ENCODE measurements at regions not wholly inside any gene's neighbourhood (a gene's known extent, or its start where the extent isn't known, plus 50 kb on each side); places are given as distances from the start of the nearest gene placed in this dataset.
A peak's percentile ranks its signal among the peaks of the same experiment; 100 is the strongest.
"Not testable (repeated sequence)": the region's sequence is repeated elsewhere in the genome, so short reads cannot be mapped to it uniquely, and the experiment has no call there.

DNA sequence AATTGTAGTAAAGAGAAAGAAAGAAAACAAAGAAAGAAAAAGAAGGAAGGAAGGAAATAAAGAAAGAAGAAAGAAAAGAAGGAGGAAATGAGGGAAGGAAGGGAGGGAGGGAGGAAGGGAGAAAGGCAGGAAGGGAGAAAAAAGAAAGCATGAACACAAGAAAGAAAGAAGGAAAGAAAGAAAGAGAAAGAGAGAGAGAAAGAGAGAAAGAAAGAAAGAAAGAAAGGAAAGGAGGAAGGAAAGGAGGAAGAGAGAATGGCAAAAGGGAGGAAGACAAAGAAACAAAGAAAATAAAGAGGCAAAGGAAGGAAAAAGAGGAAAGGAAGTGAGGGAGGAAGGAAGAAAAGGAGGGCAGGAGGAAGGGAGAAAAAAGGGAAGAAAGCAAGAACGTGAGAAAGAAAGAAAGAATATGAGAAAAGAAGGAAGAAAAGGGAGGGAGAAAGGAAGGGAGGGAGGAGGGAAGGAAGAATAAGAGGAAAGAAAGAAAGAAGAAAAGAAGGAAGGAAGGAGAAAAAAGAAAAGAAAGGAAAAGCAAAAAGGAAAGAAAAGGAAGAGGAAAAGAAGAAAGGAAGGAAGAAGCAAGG lies 2775.4 kb downstream of the RPIA start:
- H3K36me3 ChIP-seq (ENCODE audit: control insufficient read depth, insufficient read depth, low read length, severe bottlenecking); H3K4me1 ChIP-seq (ENCODE audit: control insufficient read depth, insufficient read depth, low read length); H3K9ac ChIP-seq (ENCODE audit: low read length); H3K9me3 ChIP-seq (ENCODE audit: control insufficient read depth, low read length); H3K27me3 ChIP-seq (replicated peaks; ENCODE audit: control insufficient read depth, insufficient read depth, low read length); DNase-seq (ENCODE audit: low read depth); H3K4me3 ChIP-seq (ENCODE audit: low read length): not testable (repeated sequence)

DNA sequence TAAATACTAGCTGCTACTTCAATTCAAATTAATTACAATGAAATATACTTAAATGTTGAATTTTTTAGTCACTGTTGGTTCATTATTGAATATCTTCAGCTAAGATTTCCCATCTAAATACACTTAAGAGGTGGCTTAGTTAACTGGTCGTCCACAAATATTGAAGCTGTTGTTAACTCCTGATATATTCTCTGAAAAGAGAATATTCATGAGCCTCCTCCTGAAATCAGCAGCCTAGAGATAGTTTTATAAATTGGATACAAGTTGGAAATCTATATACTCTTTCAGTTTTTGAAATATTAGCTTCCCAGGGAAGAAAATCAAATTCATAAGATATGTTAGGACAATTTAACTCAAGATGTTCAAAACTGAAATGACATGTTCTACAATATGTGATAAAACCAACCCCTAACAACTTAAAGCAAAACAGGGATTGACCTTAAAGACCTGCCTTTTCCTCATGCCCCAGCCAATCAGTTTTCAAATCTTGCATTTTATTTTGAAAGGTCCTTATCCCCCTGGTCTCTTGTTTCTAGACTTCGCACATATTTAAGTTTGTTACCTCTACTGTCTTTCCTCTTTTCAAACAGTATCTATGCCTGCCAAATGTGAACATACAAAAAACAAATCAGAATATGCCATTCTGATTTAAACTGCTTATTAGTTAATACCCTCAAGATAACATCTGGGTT lies 2784.9 kb downstream of the RPIA start:
- H3K27me3 ChIP-seq (replicated peaks; ENCODE audit: control insufficient read depth, insufficient read depth, low read length); H3K9ac ChIP-seq (ENCODE audit: low read length); H3K4me1 ChIP-seq (ENCODE audit: control insufficient read depth, insufficient read depth, low read length); H3K36me3 ChIP-seq (ENCODE audit: control insufficient read depth, insufficient read depth, low read length, severe bottlenecking); H3K4me3 ChIP-seq (ENCODE audit: low read length); H3K9me3 ChIP-seq (ENCODE audit: control insufficient read depth, low read length): not testable (repeated sequence)
- DNase-seq (ENCODE audit: low read depth), result peak; percentile 1

DNA sequence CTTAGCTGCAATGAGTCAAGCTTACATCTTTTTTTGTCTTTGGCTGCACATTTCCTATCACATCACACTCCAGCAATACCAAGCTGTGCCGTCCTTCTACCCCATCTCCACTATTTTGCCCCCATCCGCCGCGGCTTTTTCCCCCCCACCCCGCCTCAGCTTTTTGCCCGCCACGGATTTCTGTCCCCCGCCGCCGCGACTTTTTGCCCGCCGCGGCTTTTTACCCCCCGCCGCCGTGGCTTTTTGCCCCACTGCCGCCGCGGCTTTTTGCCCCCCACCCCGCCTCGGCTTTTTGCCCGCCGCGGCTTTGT lies 2785.4 kb downstream of the RPIA start:
- not testable (repeated sequence) for H3K4me3 ChIP-seq (ENCODE audit: low read length); H3K36me3 ChIP-seq (ENCODE audit: control insufficient read depth, insufficient read depth, low read length, severe bottlenecking); H3K4me1 ChIP-seq (ENCODE audit: control insufficient read depth, insufficient read depth, low read length); H3K27me3 ChIP-seq (replicated peaks; ENCODE audit: control insufficient read depth, insufficient read depth, low read length); DNase-seq (ENCODE audit: low read depth); H3K9ac ChIP-seq (ENCODE audit: low read length); H3K9me3 ChIP-seq (ENCODE audit: control insufficient read depth, low read length)

DNA sequence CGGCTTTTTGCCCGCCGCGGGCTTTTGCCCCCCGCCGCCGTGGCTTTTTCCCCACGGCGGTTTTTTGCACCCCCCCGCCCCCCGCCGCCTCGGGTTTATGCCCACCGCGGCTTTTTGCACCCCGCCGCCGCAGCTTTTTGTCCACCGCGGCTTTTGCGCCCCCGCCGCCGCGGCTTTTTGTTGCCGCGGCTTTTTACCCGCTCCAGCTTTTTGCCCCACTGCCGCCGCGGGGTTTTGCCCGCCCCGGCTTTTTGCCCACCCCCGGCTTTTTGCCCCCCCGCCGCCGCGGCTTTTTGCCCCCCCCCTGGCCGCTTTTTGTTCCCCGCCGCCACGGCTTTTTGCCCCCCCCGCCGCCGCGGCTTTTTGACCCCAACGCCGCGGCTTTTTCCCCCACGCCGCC lies 2785.8 kb downstream of the RPIA start:
- not testable (repeated sequence) for H3K36me3 ChIP-seq (ENCODE audit: control insufficient read depth, insufficient read depth, low read length, severe bottlenecking); DNase-seq (ENCODE audit: low read depth); H3K9ac ChIP-seq (ENCODE audit: low read length); H3K4me1 ChIP-seq (ENCODE audit: control insufficient read depth, insufficient read depth, low read length); H3K9me3 ChIP-seq (ENCODE audit: control insufficient read depth, low read length); H3K27me3 ChIP-seq (replicated peaks; ENCODE audit: control insufficient read depth, insufficient read depth, low read length)
- peak overlapping the region; percentile 74 for H3K4me3 ChIP-seq (ENCODE audit: low read length)

DNA sequence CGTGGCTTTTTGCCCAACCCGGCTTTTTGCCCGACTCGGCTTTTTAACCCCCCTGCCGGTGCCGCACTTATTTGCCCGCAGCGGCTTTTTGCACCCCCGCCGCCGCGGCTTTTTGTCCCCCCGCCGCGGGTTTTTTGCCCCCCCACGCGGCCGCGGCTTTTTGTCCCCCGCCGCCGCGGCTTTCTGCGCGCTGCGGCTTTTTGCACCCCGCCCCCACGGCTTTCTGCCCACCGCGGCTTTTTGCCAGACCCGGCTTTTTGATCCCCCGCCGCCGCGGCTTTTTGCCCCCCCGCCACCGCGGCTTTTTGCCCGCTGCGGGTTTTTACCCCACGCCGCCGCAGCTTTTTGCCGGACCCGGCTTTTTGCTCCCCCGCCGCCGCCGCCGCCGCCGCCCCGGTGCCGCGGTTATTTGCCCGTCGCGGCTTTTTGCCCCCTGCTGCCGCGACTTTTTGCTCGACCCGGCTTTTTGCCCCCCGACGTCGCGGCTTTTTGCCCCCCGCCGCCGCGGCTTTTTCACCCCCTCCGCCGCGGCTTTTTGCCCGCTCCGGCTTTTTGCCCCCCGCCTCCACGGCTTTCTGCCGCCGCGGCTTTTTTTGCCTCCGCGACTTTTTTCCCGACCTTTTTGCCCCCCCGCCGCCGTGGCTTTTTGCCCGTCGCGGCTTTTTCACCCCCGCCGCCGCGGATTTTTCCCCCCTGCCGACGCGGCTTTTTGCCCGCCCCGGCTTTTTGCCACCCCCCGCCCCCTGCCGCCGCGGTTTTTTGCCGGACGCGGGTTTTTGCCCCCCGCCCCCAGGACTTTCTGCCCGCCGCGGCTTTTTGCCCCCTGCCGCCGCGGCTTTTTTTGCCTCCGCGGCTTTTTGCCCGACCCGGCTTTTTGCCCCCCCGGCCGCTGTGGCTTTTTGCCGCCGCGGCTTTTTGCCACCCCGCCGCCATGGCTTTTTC lies 2786.5 kb downstream of the RPIA start:
- peaks cover 3% of the 10 kb centered on the region for H3K27me3 ChIP-seq (replicated peaks; ENCODE audit: control insufficient read depth, insufficient read depth, low read length)
- no peaks in the 10 kb centered on the region for H3K4me1 ChIP-seq (ENCODE audit: control insufficient read depth, insufficient read depth, low read length)
- no peak overlapping the region for H3K9ac ChIP-seq (ENCODE audit: low read length)
- peak; percentile 35 for DNase-seq (ENCODE audit: low read depth)
- H3K36me3 ChIP-seq (ENCODE audit: control insufficient read depth, insufficient read depth, low read length, severe bottlenecking), result no peaks in the 10 kb centered on the region
- peak overlapping the region; percentile 74 for H3K4me3 ChIP-seq (ENCODE audit: low read length)
- no peaks in the 10 kb centered on the region for H3K9me3 ChIP-seq (ENCODE audit: control insufficient read depth, low read length)

DNA sequence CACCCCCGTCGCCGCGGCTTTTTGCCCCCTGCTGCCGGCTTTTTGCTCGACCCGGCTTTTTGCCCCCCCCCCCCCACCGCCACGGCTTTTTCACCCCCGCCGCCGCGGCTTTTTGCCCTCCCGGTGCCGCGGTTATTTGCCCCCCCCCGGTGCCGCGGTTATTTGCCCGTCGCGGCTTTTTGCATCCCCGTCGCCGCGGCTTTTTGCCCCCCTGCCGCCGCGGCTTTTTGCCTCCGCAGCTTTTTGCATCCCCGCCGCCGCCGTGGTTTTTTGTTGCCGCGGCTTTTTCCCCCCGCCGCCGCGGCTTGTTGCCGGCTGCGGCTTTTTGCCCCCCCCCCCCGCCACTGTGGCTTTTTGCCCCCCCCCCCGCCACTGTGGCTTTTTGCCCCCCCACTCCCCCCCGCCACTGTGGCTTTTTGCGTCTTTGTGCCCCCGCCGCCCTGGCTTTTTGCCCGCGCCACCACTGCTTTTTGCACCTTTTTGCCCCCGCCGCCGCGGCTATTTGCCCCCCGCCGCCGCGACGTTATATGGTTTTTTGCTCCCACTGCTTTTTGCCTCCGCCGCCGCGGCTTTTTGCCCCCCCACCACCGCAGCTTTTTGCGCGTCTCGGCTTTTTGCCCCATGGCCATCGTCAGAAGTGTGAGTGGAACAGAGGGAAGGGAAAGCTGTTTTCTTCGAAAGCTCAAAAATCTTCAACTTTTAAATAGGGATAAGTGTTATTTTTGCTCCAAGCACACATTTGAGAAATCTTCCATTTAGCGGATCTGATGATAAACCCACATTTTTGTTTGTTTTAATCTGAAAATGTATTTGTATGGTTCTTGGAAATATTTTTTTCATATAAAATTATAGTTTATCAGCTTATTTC lies 2787.6 kb downstream of the RPIA start:
- not testable (repeated sequence) for H3K27me3 ChIP-seq (replicated peaks; ENCODE audit: control insufficient read depth, insufficient read depth, low read length); H3K4me1 ChIP-seq (ENCODE audit: control insufficient read depth, insufficient read depth, low read length); H3K36me3 ChIP-seq (ENCODE audit: control insufficient read depth, insufficient read depth, low read length, severe bottlenecking); H3K9me3 ChIP-seq (ENCODE audit: control insufficient read depth, low read length); H3K9ac ChIP-seq (ENCODE audit: low read length)
- H3K4me3 ChIP-seq (ENCODE audit: low read length), result peak overlapping the region; percentile 74
- DNase-seq (ENCODE audit: low read depth), result peak; percentile 4

DNA sequence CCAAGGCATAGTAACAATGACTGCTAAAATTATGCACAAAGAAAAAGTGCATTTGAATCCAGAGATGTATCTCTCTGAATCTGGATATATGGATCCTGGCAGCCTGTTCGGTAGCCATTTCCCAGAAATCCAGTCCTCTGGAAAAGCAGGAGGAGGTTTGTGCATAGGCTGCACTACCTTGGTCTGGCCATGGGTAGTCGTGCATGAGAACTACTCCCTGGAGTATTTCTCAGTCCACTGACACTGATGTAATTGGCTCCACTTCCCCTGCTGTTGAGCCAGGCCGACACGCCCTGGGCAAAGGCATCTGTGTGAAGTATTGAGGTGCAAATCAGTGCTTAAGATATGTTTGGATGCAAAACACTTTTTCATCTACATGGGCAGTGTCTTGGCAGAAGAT lies 2793.8 kb downstream of the RPIA start:
- not testable (repeated sequence) for H3K4me1 ChIP-seq (ENCODE audit: control insufficient read depth, insufficient read depth, low read length); H3K36me3 ChIP-seq (ENCODE audit: control insufficient read depth, insufficient read depth, low read length, severe bottlenecking)

DNA sequence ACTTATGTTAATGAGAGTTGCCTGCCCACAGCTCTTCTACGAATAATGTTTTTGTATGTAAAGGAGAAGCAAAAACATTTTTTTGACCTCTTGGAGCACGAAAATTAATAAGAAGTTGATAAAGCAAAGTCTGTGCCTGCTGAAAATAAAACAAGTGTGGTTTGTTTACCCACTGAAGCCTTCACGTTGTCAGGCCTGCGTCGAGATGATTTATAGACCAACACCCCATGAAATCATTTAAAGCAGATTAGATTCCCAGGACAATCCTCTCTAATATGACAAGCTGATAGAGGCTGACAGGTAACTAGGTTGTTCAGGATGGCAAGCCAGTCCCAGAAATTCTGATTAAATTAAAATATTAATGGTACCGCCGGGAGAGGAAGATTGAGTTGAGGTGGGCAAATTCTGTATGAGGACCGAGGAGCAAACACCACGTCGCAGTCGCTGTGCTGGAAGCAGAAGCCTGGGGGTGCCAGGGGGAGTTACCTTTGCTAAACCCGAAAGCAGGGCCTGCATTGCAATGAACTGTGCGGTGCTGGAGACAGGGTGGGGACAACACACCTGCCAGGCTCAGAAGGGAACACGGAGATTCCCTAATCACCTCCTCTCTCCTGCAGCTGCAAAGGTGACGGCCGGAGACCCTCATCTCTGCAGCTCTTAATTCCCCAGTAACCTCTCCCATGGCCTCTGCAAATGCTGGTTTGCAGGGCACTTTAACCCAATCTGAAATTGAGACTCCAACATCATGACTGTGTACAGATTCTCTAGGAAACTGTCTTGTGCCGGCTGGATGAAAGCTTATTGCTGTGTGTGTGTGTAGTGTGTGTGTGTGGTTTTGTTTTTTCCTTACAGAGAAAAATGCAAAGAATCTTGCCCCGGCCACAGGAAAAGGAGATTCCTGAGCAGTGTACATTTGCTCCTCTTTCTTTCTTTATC lies 2805.9 kb downstream of the RPIA start:
- H3K27me3 ChIP-seq (replicated peaks; ENCODE audit: control insufficient read depth, insufficient read depth, low read length); H3K36me3 ChIP-seq (ENCODE audit: control insufficient read depth, insufficient read depth, low read length, severe bottlenecking); H3K4me3 ChIP-seq (ENCODE audit: low read length); DNase-seq (ENCODE audit: low read depth); H3K9me3 ChIP-seq (ENCODE audit: control insufficient read depth, low read length); H3K4me1 ChIP-seq (ENCODE audit: control insufficient read depth, insufficient read depth, low read length); H3K9ac ChIP-seq (ENCODE audit: low read length): not testable (repeated sequence)

More for the DNA sequence above, 2793.8 kb downstream of the RPIA start:
- H3K9me3 ChIP-seq (ENCODE audit: control insufficient read depth, low read length); H3K27me3 ChIP-seq (replicated peaks; ENCODE audit: control insufficient read depth, insufficient read depth, low read length); DNase-seq (ENCODE audit: low read depth); H3K9ac ChIP-seq (ENCODE audit: low read length); H3K4me3 ChIP-seq (ENCODE audit: low read length): not testable (repeated sequence)

DNA sequence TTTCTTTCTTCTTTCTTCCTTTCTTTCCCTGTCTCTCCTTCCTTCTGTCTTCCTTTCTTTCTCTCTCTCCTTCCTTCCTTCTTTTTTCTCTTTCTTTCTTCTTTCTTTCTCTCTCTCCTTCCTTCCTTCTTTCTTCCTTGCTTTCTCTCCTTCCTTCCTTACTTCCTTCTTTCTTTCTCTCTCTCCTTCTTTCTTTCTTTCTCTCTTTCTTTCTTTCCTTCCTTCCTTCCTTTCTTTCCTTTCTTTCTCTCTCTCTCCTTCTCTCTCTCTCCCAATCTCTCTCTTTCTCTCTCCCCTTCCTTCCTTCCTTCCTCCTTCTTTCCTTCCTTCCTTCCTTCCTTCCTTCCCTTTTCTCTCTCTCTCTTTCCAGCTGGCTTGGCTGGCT lies 2806.6 kb downstream of the RPIA start:
- DNase-seq (ENCODE audit: low read depth); H3K27me3 ChIP-seq (replicated peaks; ENCODE audit: control insufficient read depth, insufficient read depth, low read length); H3K9ac ChIP-seq (ENCODE audit: low read length); H3K4me3 ChIP-seq (ENCODE audit: low read length); H3K9me3 ChIP-seq (ENCODE audit: control insufficient read depth, low read length); H3K36me3 ChIP-seq (ENCODE audit: control insufficient read depth, insufficient read depth, low read length, severe bottlenecking); H3K4me1 ChIP-seq (ENCODE audit: control insufficient read depth, insufficient read depth, low read length): not testable (repeated sequence)

DNA sequence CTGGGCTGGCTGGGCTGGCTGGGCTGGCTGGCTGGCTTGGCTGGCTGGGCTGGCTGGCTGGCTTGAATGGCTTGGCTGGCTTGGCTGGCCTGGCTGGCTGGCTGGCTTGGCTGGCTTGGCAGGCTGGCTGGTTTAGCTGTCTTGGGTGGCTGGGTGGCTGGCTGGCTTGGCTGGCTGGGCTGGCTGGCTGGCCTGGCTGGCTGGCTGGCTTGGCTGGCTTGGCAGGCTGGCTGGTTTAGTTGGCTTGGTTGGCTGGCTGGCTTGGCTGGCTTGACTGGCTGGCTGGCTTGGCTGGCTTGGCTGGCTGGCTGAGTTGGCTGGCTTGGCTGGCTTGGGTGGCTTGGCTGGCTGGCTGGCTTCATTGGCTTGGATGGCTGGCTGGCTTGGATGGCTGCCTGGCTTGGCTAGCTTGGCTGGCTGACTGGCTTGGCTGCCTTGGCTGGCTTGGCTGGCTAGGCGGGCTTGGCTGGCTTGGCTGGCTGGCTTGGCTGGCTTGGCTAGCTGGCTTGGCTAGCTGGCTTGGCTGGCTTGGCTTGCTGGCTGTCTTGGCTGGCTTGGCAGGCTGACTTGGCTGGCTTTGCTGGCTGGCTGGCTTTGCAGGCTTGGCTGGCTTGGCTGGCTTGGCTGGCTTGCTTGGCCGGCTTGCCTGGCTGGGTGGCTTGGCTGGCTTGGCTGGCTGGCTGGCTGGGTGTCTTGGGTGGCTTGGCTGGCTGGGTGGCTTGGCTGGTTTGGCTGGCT lies 2807.2 kb downstream of the RPIA start:
- H3K36me3 ChIP-seq (ENCODE audit: control insufficient read depth, insufficient read depth, low read length, severe bottlenecking); H3K9me3 ChIP-seq (ENCODE audit: control insufficient read depth, low read length); H3K9ac ChIP-seq (ENCODE audit: low read length); H3K4me3 ChIP-seq (ENCODE audit: low read length); H3K27me3 ChIP-seq (replicated peaks; ENCODE audit: control insufficient read depth, insufficient read depth, low read length); DNase-seq (ENCODE audit: low read depth); H3K4me1 ChIP-seq (ENCODE audit: control insufficient read depth, insufficient read depth, low read length): not testable (repeated sequence)
